H9 (cell line): ENCODE measurements at regions not wholly inside any gene's neighbourhood (a gene's known extent, or its start where the extent isn't known, plus 50 kb on each side); places are given as distances from the start of the nearest gene placed in this dataset.
A peak's percentile ranks its signal among the peaks of the same experiment; 100 is the strongest.

ENCODE experiments used
- DNase-seq: peaks from one replicate; pipeline ENCODE4 v3.0.0-alpha.2; 2017
- H2AFZ ChIP-seq: one replicate; pipeline ENCODE4 v1.6.1; 2013; ENCODE audit warnings: mild to moderate bottlenecking, low read length, control low read depth, moderate library complexity
- H2AK5ac ChIP-seq: 2 replicates; pipeline ENCODE4 v1.6.1; 2013; ENCODE audit warnings: low read length, control low read depth, mixed read lengths; ENCODE audit not compliant: insufficient read length
- H2BK120ac ChIP-seq: one replicate; pipeline ENCODE4 v1.6.1; 2013; ENCODE audit warnings: low read depth, mild to moderate bottlenecking, low read length, control low read depth, inconsistent platforms; ENCODE audit not compliant: poor library complexity, severe bottlenecking
- H2BK12ac ChIP-seq: 2 replicates; pipeline ENCODE4 v1.6.1; 2013; ENCODE audit warnings: low read length, control low read depth, mixed read lengths, low read depth; ENCODE audit not compliant: insufficient read length
- H2BK15ac ChIP-seq: 2 replicates; pipeline ENCODE4 v1.6.1; 2013; ENCODE audit warnings: low read depth, low read length, control low read depth
- H2BK20ac ChIP-seq: one replicate; pipeline ENCODE4 v1.6.1; 2013; ENCODE audit warnings: low read depth, mild to moderate bottlenecking, low read length, control low read depth, inconsistent platforms; ENCODE audit not compliant: poor library complexity, severe bottlenecking
- H2BK5ac ChIP-seq: 2 replicates; pipeline ENCODE4 v1.6.1; 2013; ENCODE audit warnings: low read length, control low read depth, mixed read lengths; ENCODE audit not compliant: insufficient read length
- H3K14ac ChIP-seq: 2 replicates; pipeline ENCODE4 v1.6.1; 2013; ENCODE audit warnings: low read length, control low read depth; ENCODE audit not compliant: insufficient read depth
- H3K18ac ChIP-seq: 2 replicates; pipeline ENCODE4 v1.6.1; 2013; ENCODE audit warnings: low read depth, mild to moderate bottlenecking, mixed read lengths, low read length, control low read depth; ENCODE audit not compliant: insufficient read length
- H3K23ac ChIP-seq: 2 replicates; pipeline ENCODE4 v1.6.1; 2013; ENCODE audit warnings: low read length, control low read depth, mixed read lengths, low read depth; ENCODE audit not compliant: insufficient read length
- H3K23me2 ChIP-seq: 2 replicates; pipeline ENCODE4 v1.6.1; 2013; ENCODE audit warnings: low read depth, mild to moderate bottlenecking, mixed read lengths, low read length, control low read depth; ENCODE audit not compliant: insufficient read length, poor library complexity, severe bottlenecking
- H3K27ac ChIP-seq: 2 replicates; pipeline ENCODE4 v1.5.1; 2013; ENCODE audit warnings: low read length, control low read depth, mixed read lengths, low read depth; ENCODE audit not compliant: insufficient read length
- H3K27me3 ChIP-seq: 2 replicates; pipeline ENCODE4 v1.6.1; 2013; ENCODE audit warnings: low read length, control low read depth, inconsistent platforms; ENCODE audit not compliant: insufficient read depth
- H3K4ac ChIP-seq: 2 replicates; pipeline ENCODE4 v1.6.1; 2013; ENCODE audit warnings: low read depth, mild to moderate bottlenecking, control low read depth, inconsistent platforms, low read length, moderate library complexity
- H3K4me1 ChIP-seq: 2 replicates; pipeline ENCODE4 v1.6.1; 2013; ENCODE audit warnings: low read length, control low read depth, inconsistent platforms; ENCODE audit not compliant: insufficient read depth
- H3K4me2 ChIP-seq: 2 replicates; pipeline ENCODE4 v1.6.1; 2013; ENCODE audit warnings: low read length, control low read depth, mixed read lengths; ENCODE audit not compliant: insufficient read length, insufficient read depth
- H3K56ac ChIP-seq: 2 replicates; pipeline ENCODE4 v1.6.1; 2013; ENCODE audit warnings: low read depth, mild to moderate bottlenecking, mixed read lengths, low read length, control low read depth; ENCODE audit not compliant: insufficient read length
- H3K79me1 ChIP-seq: 2 replicates; pipeline ENCODE4 v1.6.1; 2013; ENCODE audit warnings: low read depth, mild to moderate bottlenecking, moderate library complexity, low read length, control low read depth, inconsistent platforms; ENCODE audit not compliant: insufficient read depth, poor library complexity, severe bottlenecking
- H3K79me2 ChIP-seq: 2 replicates; pipeline ENCODE4 v1.6.1; 2013; ENCODE audit warnings: low read length, control low read depth, inconsistent platforms; ENCODE audit not compliant: insufficient read depth
- H3K9ac ChIP-seq: 2 replicates; pipeline ENCODE4 v1.6.1; 2013; ENCODE audit warnings: low read length, control low read depth, mixed read lengths; ENCODE audit not compliant: insufficient read length; ENCODE audit errors: extremely low read depth
- H3K9me3 ChIP-seq: one replicate; pipeline ENCODE4 v1.6.1; 2013; ENCODE audit warnings: low read depth, low read length, inconsistent platforms; ENCODE audit not compliant: control insufficient read depth
- H3T11ph ChIP-seq: one replicate; pipeline ENCODE4 v1.6.1; 2013; ENCODE audit warnings: mild to moderate bottlenecking, low read length, control low read depth, inconsistent platforms
- H4K20me1 ChIP-seq: one replicate; pipeline ENCODE4 v1.6.1; 2013; ENCODE audit not compliant: control insufficient read depth, insufficient read length, insufficient read depth
- H4K5ac ChIP-seq: 2 replicates; pipeline ENCODE4 v1.6.1; 2013; ENCODE audit warnings: low read depth, mild to moderate bottlenecking, mixed read lengths, low read length, control low read depth; ENCODE audit not compliant: insufficient read length
- H4K8ac ChIP-seq: replicated peaks from 2 replicates; pipeline ENCODE4 v1.6.1; 2013; ENCODE audit warnings: low read length, control low read depth, mixed read lengths, low read depth; ENCODE audit not compliant: insufficient read length
- H4K91ac ChIP-seq: 2 replicates; pipeline ENCODE4 v1.6.1; 2013; ENCODE audit warnings: low read depth, mild to moderate bottlenecking, moderate library complexity, mixed read lengths, low read length, control low read depth; ENCODE audit not compliant: insufficient read length
- H3K27ac Mint-ChIP-seq, 3 experiments: 2 replicates in 2 of 3; 3 replicates in 1 of 3; pipeline ENCODE4 v1.8.0; 2020 to 2021; ENCODE audit warnings: mixed read lengths in 3 of 3, mild to moderate bottlenecking in 1 of 3, moderate library complexity in 1 of 3
- H3K27me3 Mint-ChIP-seq: 2 replicates; pipeline ENCODE4 v1.8.0; 2021; ENCODE audit warnings: low read depth, mild to moderate bottlenecking, moderate library complexity, mixed read lengths
- H3K36me3 Mint-ChIP-seq, 3 experiments: 2 replicates in 2 of 3; 3 replicates in 1 of 3; pipeline ENCODE4 v1.8.0; 2020 to 2021; ENCODE audit warnings: low read depth in 3 of 3, mixed read lengths in 3 of 3; ENCODE audit not compliant: insufficient read depth in 1 of 3
- H3K4me1 Mint-ChIP-seq, 2 experiments: 2 replicates each; pipeline ENCODE4 v1.8.0; 2020; ENCODE audit warnings: mixed read lengths in 2 of 2
- H3K4me3 Mint-ChIP-seq, 2 experiments: 2 replicates in 1 of 2; 3 replicates in 1 of 2; pipeline ENCODE4 v1.8.0; 2020 to 2021; ENCODE audit warnings: mild to moderate bottlenecking in 2 of 2, mixed read lengths in 2 of 2, moderate library complexity in 1 of 2
- H3K9me3 Mint-ChIP-seq, 2 experiments: 2 replicates in 1 of 2; 3 replicates in 1 of 2; pipeline ENCODE4 v1.8.0; 2020; ENCODE audit warnings: mild to moderate bottlenecking in 2 of 2, mixed read lengths in 2 of 2, moderate library complexity in 1 of 2
- CTCF ChIP-seq: fragments of 200-600 bp; sonication (generic); conservative IDR thresholded peaks from 3 replicates; pipeline ENCODE4 v1.8.0; 2021; ENCODE audit warnings: antibody characterized with exemption, mild to moderate bottlenecking

GRCh38 chr4:138736362-138736761 is 279.2 kb upstream of the NOCT start:
- H4K91ac ChIP-seq = no peak overlapping the region
- no peak overlapping the region for H2BK12ac ChIP-seq
- no peak overlapping the region for H2BK5ac ChIP-seq
- H2BK15ac ChIP-seq = no peak overlapping the region
- no peaks in the 10 kb centered on the region for H3K79me1 ChIP-seq
- H3K14ac ChIP-seq = no peak overlapping the region
- no peak overlapping the region for H3K56ac ChIP-seq
- H4K5ac ChIP-seq = no peak overlapping the region
- H3K36me3 Mint-ChIP-seq = peaks cover 4 to 15% (median 5%) of the 10 kb centered on the region in 3 experiments; a peak in 5 of 7 replicates
- H4K20me1 ChIP-seq = no peaks in the 10 kb centered on the region
- peak overlapping the region in 1 of 3 experiments; percentile 49; a peak in 1 of 7 replicates for H3K27ac Mint-ChIP-seq
- H3K4me1 ChIP-seq = no peaks in the 10 kb centered on the region
- H3K27me3 Mint-ChIP-seq = no peaks in the 10 kb centered on the region
- H3K9me3 Mint-ChIP-seq = peaks cover 11 to 12% of the 10 kb centered on the region in 2 experiments
- no peak overlapping the region for H3K4me2 ChIP-seq
- H3K4ac ChIP-seq = no peak overlapping the region
- H3K4me3 Mint-ChIP-seq = no peak overlapping the region
- peaks cover 0 to 3% of the 10 kb centered on the region in 2 experiments; a peak in 1 of 4 replicates for H3K4me1 Mint-ChIP-seq
- H3K27ac ChIP-seq = no peak overlapping the region
- TF ChIP-seq CTCF = no peak
- no peaks in the 10 kb centered on the region for H3K79me2 ChIP-seq
- no peaks in the 10 kb centered on the region for H3K27me3 ChIP-seq
- no peak overlapping the region for H3K18ac ChIP-seq
- H3K23me2 ChIP-seq = no peaks in the 10 kb centered on the region
- no peak for DNase-seq
- H2BK120ac ChIP-seq = no peak overlapping the region
- no peak overlapping the region for H3T11ph ChIP-seq
- no peak overlapping the region for H4K8ac ChIP-seq
- H3K9me3 ChIP-seq = peaks cover 7% of the 10 kb centered on the region
- no peak overlapping the region for H3K23ac ChIP-seq
- no peak overlapping the region for H2BK20ac ChIP-seq
- no peak overlapping the region for H3K9ac ChIP-seq
- H2AK5ac ChIP-seq = no peak overlapping the region
- no peak overlapping the region for H2AFZ ChIP-seq
